GM20431 (cell line): ENCODE measurements at regions not wholly inside any gene's neighbourhood (a gene's known extent, or its start where the extent isn't known, plus 50 kb on each side); places are given as distances from the start of the nearest gene placed in this dataset.

ENCODE experiments used
- in situ Hi-C: fragments of 300-500 bp; cut with MseI, MboI; formaldehyde crosslinking; loops from one replicate; pipeline ENCODE4 v1.15.0; 2020; ENCODE audit warnings: low sequenced_read_pairs; ENCODE audit not compliant: unreplicated experiment

- in situ Hi-C loops: no loop called here
Measured at GRCh38 chr18:57921708-57922107, 118.6 kb upstream of the ATP8B1 start.

DNA sequence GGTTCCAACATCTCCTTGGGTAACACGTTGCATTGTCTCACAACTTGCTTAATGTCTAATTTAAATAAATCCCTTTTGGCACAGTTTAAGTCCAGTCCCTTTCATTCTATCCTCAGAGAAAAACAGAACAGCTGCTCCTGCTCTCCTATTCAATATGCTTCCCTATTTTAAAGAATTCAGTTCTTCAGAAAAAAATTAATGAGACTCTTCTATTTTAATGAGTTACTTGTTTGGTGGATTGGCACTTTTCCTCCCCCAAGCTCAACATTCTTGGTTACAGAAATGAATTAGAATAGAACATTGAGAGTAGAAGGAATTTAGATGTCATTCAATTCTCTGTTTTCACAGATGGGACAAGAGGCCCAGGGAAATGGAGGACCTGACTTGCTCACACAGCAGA lies 116.9 kb upstream of the ATP8B1 start:
- in situ Hi-C loops: no loop called here

- in situ Hi-C loops: no loop called here
Measured at GRCh38 chr18:57918601-57919000, 115.5 kb upstream of the ATP8B1 start.

DNA sequence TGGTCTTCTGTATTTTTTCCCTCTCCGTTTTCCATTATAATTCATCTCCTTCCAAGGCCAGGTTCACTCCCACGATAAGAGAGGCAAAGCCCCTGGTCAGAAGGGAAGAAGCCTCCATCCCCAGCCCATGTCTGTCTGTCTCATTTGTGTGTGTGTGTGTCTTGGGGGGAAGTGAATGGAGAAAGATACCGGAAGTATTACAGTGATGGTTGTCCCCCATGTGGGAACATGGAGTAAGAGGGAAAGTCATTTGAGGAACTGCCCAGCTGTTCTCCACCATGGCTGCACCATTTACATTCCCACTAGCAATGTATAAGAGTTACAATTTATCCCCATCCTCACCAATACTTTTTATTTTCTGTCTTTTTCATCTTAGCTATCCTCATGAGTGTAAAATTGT lies 113.6 kb upstream of the ATP8B1 start:
- in situ Hi-C loops: no loop called here

GRCh38 chr18:57915865-57916582 lies 112.9 kb upstream of the ATP8B1 start:
- in situ Hi-C loops: no loop called here

DNA sequence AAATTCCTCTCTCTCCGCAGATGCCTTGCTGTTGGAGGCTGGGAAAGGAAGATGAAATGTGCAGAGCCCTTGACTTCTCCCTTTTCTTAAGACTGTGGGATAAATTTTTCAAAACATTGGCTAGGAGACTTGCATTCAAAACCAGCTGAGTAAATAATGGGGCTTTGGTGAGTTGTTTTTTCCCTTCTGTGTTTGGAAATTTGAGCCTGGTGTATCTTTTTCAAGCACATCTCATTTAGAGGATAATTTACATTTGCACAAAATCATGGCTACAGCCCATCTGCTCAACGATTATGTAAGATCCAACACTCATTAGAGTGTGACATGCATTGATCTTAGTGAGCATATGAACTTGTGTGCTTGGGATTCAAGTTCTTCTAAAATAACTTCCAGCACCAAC lies 112.1 kb upstream of the ATP8B1 start:
- in situ Hi-C loops: no loop called here

- in situ Hi-C loops: no loop called here
Measured at GRCh38 chr18:57913686-57914085, 110.6 kb upstream of the ATP8B1 start.

GRCh38 chr18:57910817-57911216 lies 107.7 kb upstream of the ATP8B1 start:
- in situ Hi-C loops: no loop called here

DNA sequence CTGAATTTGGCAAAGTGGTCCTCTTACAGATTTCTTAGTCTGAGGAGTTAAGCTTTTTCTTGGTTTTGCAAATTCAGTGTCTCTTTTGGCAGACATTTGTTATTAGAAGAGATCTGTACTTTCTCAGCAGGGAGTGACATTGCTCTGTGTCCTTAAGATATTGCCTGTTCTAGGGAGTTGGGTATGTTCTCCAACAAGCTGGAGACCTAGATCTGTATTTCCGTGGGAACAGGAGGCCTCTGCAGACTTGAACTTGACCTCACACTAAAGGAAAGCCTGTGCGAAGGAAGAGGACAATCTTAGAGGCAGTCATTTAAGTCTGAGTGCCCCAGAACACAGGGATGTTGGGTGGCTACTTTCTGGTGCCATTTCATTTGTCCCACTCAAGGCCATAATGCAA lies 107.0 kb upstream of the ATP8B1 start:
- in situ Hi-C loops: no loop called here

DNA sequence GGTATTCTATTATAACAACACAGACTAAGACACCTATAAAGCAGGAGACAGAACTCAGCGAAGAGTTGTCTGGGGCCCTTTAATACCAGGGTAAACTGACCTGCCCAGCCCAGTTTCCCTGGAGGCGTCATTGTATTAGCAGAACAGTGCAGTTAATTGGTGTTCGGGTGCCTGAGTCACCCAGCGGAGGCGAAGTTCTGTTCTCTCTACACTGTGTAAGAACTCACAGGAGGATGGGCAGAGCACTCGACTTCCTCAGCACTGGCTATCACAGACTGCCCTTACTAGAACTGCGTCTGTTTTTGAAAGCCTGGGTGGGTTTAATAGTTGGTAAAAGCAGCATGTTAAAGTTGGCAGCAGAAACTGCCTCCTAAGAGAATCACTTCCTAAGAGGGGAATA lies 106.5 kb upstream of the ATP8B1 start:
- in situ Hi-C loops: no loop called here

DNA sequence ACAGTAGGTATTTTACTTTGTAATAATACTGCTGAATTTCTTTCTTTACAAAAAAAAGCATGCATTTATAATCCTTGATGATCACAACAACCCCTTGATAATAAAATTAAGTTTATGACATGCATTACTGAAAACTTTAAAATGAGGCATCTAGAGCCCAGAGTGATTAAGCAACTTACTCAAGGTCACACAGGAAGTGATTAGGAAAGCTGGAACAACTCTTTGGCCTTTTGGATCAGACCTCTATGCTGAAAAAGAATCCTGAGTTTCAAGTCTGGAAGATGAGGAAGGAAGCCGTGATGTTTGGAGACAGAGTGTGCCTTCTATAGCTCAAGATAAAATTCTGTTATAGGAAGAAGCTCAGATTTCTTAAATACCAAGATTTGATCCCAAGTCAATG lies 105.0 kb upstream of the ATP8B1 start:
- in situ Hi-C loops: no loop called here

DNA sequence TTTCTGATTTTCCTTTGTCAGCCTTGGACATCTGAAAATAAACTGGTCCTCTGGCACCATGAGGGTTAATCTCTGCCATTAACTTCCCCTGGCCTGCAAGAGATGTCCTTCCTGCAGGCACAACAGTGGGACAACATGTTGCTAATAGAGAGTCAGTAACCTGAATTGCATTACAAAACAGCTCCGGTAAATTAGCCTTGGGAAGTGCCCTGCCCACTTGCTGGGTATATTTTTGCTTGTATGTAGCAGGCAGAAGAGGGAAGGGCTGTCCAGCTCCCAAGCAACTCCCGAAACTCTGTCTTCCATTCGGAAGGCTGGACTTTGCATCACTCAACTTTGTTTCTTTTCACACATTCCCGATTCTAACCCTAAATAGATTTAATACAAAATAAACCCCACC lies 104.4 kb upstream of the ATP8B1 start:
- in situ Hi-C loops: no loop called here

DNA sequence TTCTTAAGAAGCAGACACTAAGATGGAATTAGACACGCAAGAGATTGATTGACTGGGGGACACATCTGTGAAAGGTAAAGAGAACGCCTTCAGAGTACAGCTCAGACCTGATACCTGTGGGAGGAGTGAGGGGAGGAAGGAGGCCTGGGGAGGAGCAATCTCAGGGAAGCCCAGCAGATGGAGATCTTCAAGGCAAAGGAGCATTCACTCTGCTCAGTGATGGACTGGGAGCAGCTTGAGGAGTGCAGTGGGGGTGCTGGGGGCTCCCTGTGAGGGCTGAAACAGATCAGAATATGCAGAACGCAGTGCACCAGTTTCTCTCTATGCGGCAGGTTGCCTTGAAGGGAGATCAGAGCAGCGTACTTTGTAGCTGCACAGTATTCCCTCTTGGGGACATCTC lies 103.7 kb upstream of the ATP8B1 start:
- in situ Hi-C loops: no loop called here

DNA sequence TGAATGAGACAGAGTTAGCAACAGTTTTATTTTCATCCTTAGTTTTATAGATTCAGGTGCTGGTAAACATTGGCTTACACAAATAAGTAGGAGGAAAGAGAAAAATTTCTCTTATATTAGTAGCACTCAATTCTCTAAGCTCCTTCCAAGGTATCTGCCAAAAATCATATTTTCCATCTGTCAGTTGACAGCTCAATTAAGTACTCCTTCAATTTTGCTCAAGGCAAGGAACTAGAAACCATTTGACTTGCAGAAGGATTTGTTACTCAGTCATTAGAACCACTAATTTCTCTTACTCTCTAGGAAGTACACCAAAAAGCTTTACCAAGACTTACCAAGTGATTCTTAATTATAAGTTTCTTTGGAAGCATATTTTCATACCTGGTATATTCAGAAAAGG lies 101.4 kb upstream of the ATP8B1 start:
- in situ Hi-C loops: no loop called here

GRCh38 chr18:57902721-57903120 lies 99.6 kb upstream of the ATP8B1 start:
- in situ Hi-C loops: no loop called here

DNA sequence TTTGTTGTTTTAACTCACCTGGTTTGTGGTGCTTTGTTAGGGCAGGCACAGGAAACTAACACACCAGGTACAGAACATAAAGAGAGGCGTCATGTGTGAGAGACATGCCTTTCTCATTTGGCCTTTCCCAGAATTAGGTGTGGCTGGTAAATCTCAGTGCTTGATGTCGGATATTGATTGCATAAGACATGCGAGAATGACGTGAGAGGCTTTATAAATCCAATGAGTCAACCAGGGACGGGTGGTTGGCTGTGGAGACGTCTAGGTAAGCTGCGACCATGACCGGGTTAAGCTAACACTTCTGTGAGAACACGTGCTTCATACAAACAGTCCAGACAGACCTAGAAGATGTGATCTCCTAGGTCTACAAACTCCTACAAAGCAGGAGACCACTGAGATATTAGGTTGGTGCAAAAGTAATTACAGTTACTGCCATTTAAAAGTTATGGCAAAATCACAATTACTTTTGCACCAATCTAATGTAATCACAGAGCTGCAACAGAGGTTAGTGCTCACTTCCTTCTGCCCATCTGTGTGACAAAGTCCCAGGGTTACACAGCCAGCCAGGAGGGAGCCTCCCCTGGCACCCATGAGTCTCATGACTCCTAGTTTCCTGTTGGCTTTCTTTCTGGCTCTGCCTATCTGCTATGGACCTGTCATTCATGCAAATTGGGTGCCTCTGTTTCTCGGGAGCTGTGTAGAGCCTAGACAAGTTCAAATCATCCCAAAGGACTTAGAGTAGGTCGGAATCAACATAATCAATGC lies 98.9 kb upstream of the ATP8B1 start:
- in situ Hi-C loops: no loop called here

DNA sequence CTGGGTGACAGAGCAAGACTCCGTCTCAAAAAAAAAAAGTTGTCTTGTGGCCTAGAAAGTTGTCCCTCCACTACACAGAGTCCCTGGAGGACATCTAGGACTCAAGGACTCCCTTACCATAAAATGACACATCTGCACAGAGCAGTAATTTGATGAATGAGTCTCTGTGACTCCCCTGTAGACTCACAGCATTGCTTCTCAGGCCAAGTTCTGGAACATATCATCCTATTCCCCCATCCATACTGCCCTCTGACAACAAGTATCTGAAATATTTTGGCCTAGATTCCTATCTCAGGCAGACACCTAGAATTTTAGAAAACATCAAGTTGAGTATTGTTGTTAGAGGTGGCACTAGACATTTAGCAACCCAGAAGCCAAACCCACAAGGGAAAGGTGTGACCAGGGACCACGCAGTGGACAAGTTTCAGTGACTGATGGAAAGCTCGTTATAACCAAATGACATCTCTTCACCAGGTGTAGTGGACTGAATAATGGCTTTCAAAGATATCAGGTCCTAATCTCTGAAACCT lies 97.9 kb upstream of the ATP8B1 start:
- in situ Hi-C loops: no loop called here

- in situ Hi-C loops: loop anchor here (25.0 kb wide), 1 partner anchor 239 kb away; no protein-coding TSS in a partner anchor
Measured at GRCh38 chr18:57898506-57899124, 95.5 kb upstream of the ATP8B1 start.

DNA sequence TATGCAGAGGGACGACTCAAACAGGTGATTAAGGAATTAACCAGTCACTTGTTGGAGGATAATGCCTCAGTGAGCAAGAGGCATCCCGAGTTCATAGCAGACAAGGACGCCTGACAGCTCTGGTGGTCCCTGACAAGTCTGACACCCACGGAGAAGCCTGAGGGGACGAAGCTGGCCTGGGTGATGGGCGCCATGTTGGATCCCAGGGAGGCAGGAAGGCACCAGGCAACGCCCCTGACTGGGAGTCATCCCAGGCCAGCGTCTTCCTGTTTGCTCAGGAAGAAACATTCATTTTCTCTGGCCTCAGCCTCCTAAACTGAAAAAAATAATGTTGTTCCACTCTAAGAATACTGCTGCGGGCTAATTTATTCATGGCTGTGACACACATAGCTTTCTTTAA lies 92.1 kb upstream of the ATP8B1 start:
- in situ Hi-C loops: loop anchor here (25.0 kb wide), 1 partner anchor 242 kb away; no protein-coding TSS in a partner anchor

- in situ Hi-C loops: loop anchor here (25.0 kb wide), 1 partner anchor 245 kb away; no protein-coding TSS in a partner anchor
Measured at GRCh38 chr18:57891707-57892391, 88.7 kb upstream of the ATP8B1 start.
